Colonic mucosa (tissue), 4 donors: ENCODE measurements at regions not wholly inside any gene's neighbourhood (a gene's known extent, or its start where the extent isn't known, plus 50 kb on each side); places are given as distances from the start of the nearest gene placed in this dataset.

Experiments
- DNase-seq: peaks from one replicate; pipeline ENCODE4 v3.0.0-alpha.2; 2020
- H3K27ac ChIP-seq: fragments of 200-600 bp; one replicate; pipeline ENCODE4 v1.8.0; 2021
- H3K27me3 ChIP-seq: fragments of 200-600 bp; one replicate; pipeline ENCODE4 v1.8.0; 2021
- H3K36me3 ChIP-seq: fragments of 200-600 bp; one replicate; pipeline ENCODE4 v1.8.0; 2021
- H3K4me1 ChIP-seq: fragments of 200-600 bp; one replicate; pipeline ENCODE4 v1.8.0; 2021; ENCODE audit warnings: mild to moderate bottlenecking
- H3K4me3 ChIP-seq: fragments of 200-600 bp; one replicate; pipeline ENCODE4 v1.8.0; 2021
- H3K9ac ChIP-seq, 2 donors: one replicate each; pipeline ENCODE4 v1.7.0; 2013; ENCODE audit warnings: control low read depth in 2 of 2, low read depth in 2 of 2, low read length in 2 of 2
- H3K9me3 ChIP-seq: fragments of 200-600 bp; one replicate; pipeline ENCODE4 v1.8.0; 2021
- CTCF ChIP-seq: fragments of 200-600 bp; IDR thresholded peaks from one replicate; pipeline ENCODE4 v1.8.0; 2022; ENCODE audit warnings: antibody characterized with exemption, mild to moderate bottlenecking
- intact Hi-C: fragments of 100-400 bp; cut with DNase I; formaldehyde crosslinking; loops from one replicate; pipeline ENCODE4 v1.14.1; 2022
- donor health status: healthy.
- donor health status: DM: no; HTN: no; CAD: no.
- donor health status: DM: no; HTN: no; CAD: no.

- Histone ChIP-seq H3K4me3 (no peak overlapping the region), H3K9me3 (no peaks in the 10 kb centered on the region), H3K27me3 (no peaks in the 10 kb centered on the region), H3K36me3 (no peaks in the 10 kb centered on the region), H3K9ac (no peak overlapping the region), H3K27ac (no peak overlapping the region), H3K4me1 (no peaks in the 10 kb centered on the region)
- intact Hi-C loops: no loop called here
- DNase-seq: no peak
- no peak for TF ChIP-seq CTCF
Observed at GRCh38 chr14:46482200-46482599, 169.4 kb downstream of the RPL10L start.

GRCh38 chr14:46480817-46481216 lies 170.8 kb downstream of the RPL10L start:
- intact Hi-C loops: no loop called here
- H3K36me3 ChIP-seq: no peaks in the 10 kb centered on the region
- no peak overlapping the region for H3K9ac ChIP-seq
- no peak for DNase-seq
- H3K9me3 ChIP-seq: no peaks in the 10 kb centered on the region
- H3K27ac ChIP-seq: no peak overlapping the region
- H3K27me3 ChIP-seq: no peaks in the 10 kb centered on the region
- no peaks in the 10 kb centered on the region for H3K4me1 ChIP-seq
- no peak for TF ChIP-seq CTCF
- no peak overlapping the region for H3K4me3 ChIP-seq

GRCh38 chr14:46472261-46472660 lies 179.3 kb downstream of the RPL10L start:
- DNase-seq: no peak
- no peak overlapping the region for H3K27ac ChIP-seq
- H3K9ac ChIP-seq: no peak overlapping the region
- no peak overlapping the region for H3K4me3 ChIP-seq
- intact Hi-C loops: no loop called here
- TF ChIP-seq CTCF: no peak
- no peaks in the 10 kb centered on the region for H3K27me3 ChIP-seq
- no peaks in the 10 kb centered on the region for H3K9me3 ChIP-seq
- no peaks in the 10 kb centered on the region for H3K36me3 ChIP-seq
- H3K4me1 ChIP-seq: no peaks in the 10 kb centered on the region

- H3K4me1 ChIP-seq: no peaks in the 10 kb centered on the region
- no peaks in the 10 kb centered on the region for H3K9me3 ChIP-seq
- DNase-seq: no peak
- H3K9ac ChIP-seq: no peak overlapping the region
- H3K27ac ChIP-seq: no peak overlapping the region
- no peak for TF ChIP-seq CTCF
- no peaks in the 10 kb centered on the region for H3K27me3 ChIP-seq
- H3K36me3 ChIP-seq: no peaks in the 10 kb centered on the region
- intact Hi-C loops: no loop called here
- no peak overlapping the region for H3K4me3 ChIP-seq
Observed at GRCh38 chr14:46464341-46464740, 187.2 kb downstream of the RPL10L start.

GRCh38 chr14:46451800-46452199 lies 199.8 kb downstream of the RPL10L start:
- no peaks in the 10 kb centered on the region for H3K9me3 ChIP-seq

More at GRCh38 chr14:46451800-46452199, 199.8 kb downstream of the RPL10L start:
- Histone ChIP-seq H3K9ac (no peak overlapping the region), H3K4me1 (no peaks in the 10 kb centered on the region), H3K36me3 (no peaks in the 10 kb centered on the region), H3K27ac (no peak overlapping the region), H3K4me3 (no peak overlapping the region), H3K27me3 (no peaks in the 10 kb centered on the region)
- intact Hi-C loops: no loop called here
- no peak for TF ChIP-seq CTCF
- no peak for DNase-seq
